ENCODE measurements at regions not wholly inside any gene's neighbourhood (a gene's known extent, or its start where the extent isn't known, plus 50 kb on each side); places are given as distances from the start of the nearest gene placed in this dataset.

DNA sequence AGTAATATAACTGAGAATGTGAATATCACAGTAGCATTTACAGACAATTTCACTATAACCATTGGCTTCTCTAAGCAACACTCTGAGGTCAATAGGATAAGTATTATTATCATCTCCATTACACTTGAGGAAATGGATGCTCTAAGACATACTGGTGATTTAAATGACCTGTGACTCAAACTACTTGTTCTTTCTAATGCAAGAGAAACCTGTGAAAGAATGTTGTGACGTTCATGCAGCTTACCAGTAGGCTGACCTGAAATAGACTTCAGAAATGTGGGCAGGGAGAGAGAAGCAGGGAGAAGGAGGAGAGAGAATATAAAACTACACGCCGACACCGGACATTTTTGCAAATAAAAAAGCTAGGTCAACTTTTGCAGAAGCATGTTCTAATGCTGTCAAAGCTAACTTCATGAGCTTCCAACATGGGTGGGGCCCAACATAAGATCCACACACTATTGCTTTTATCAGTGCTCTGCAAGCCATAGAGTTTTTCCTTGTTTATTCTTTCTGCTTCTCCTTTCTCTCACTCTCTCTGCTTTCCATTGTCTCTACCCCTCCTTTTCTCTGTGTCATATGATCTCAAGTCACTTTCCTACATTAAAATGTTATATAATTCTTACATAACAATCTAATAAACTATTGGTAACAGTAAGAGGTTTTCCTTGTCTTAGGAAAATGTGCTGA, 217.6 kb upstream of the FN1 start (continued):
- TF ChIP-seq, protein P1, sequence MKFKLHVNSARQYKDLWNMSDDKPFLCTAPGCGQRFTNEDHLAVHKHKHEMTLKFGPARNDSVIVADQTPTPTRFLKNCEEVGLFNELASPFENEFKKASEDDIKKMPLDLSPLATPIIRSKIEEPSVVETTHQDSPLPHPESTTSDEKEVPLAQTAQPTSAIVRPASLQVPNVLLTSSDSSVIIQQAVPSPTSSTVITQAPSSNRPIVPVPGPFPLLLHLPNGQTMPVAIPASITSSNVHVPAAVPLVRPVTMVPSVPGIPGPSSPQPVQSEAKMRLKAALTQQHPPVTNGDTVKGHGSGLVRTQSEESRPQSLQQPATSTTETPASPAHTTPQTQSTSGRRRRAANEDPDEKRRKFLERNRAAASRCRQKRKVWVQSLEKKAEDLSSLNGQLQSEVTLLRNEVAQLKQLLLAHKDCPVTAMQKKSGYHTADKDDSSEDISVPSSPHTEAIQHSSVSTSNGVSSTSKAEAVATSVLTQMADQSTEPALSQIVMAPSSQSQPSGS (IDR thresholded peaks at IDR 0.05; ENCODE audit: low read length): no peak

All from H1 (cell line).